DND-41 (cell line): ENCODE measurements at regions not wholly inside any gene's neighbourhood (a gene's known extent, or its start where the extent isn't known, plus 50 kb on each side); places are given as distances from the start of the nearest gene placed in this dataset.

ENCODE experiments used
- ATAC-seq: fragments of 200-7000 bp; cut with Tn5 transposase; 3 replicates; pipeline ENCODE4 v1.9.1; 2021; ENCODE audit warnings: low read depth; ENCODE audit not compliant: insufficient read depth
- DNase-seq: peaks from one replicate; pipeline ENCODE4 v3.0.0-alpha.2; 2020
- H2AFZ ChIP-seq: 2 replicates; pipeline ENCODE4 v1.6.0; 2012; ENCODE audit warnings: low read depth, low read length
- H3K27ac ChIP-seq: 2 replicates; pipeline ENCODE4 v1.5.1; 2012; ENCODE audit warnings: low read length, inconsistent platforms
- H3K27me3 ChIP-seq: fragments of 200-600 bp; sonication (generic); 2 replicates; pipeline ENCODE4 v1.6.0; 2012; ENCODE audit warnings: low read length, mild to moderate bottlenecking, inconsistent platforms; ENCODE audit not compliant: insufficient read depth, poor library complexity
- H3K36me3 ChIP-seq: 2 replicates; pipeline ENCODE4 v1.5.1; 2012; ENCODE audit warnings: low read length, inconsistent platforms; ENCODE audit not compliant: insufficient read depth
- H3K4me1 ChIP-seq: 2 replicates; pipeline ENCODE4 v1.5.1; 2012; ENCODE audit warnings: mild to moderate bottlenecking, low read length; ENCODE audit not compliant: insufficient read depth
- H3K4me2 ChIP-seq: 2 replicates; pipeline ENCODE4 v1.6.0; 2012; ENCODE audit warnings: mild to moderate bottlenecking, moderate library complexity, low read length, inconsistent platforms; ENCODE audit not compliant: insufficient read depth
- H3K4me3 ChIP-seq, 2 experiments: fragments of 200-600 bp in 1 of 2; shearing (Covaris generic) in 1 of 2; 2 replicates each; pipeline ENCODE4 v1.5.1; 2012 to 2016; ENCODE audit warnings: inconsistent platforms in 2 of 2, low read length in 2 of 2, mild to moderate bottlenecking in 2 of 2, low read depth in 1 of 2, moderate library complexity in 1 of 2
- H3K79me2 ChIP-seq: 2 replicates; pipeline ENCODE4 v1.6.0; 2012; ENCODE audit warnings: low read length, inconsistent platforms; ENCODE audit not compliant: insufficient read depth
- H3K9ac ChIP-seq: 2 replicates; pipeline ENCODE4 v1.6.0; 2012; ENCODE audit warnings: low read depth, mild to moderate bottlenecking, inconsistent platforms, low read length, moderate library complexity
- H3K9me3 ChIP-seq: 2 replicates; pipeline ENCODE4 v1.5.1; 2012; ENCODE audit warnings: low read length, moderate library complexity, mild to moderate bottlenecking, inconsistent platforms; ENCODE audit not compliant: insufficient read depth, severe bottlenecking
- H4K20me1 ChIP-seq: 2 replicates; pipeline ENCODE4 v1.6.0; 2012; ENCODE audit warnings: low read length; ENCODE audit not compliant: insufficient read depth
- CTCF ChIP-seq: IDR thresholded peaks from 2 replicates; pipeline ENCODE4 v1.5.1; 2012; ENCODE audit warnings: borderline replicate concordance, low read length, moderate library complexity, mild to moderate bottlenecking; ENCODE audit not compliant: poor library complexity, severe bottlenecking; ENCODE audit errors: extremely low read depth
- EZH2 ChIP-seq: IDR thresholded peaks from 3 replicates; pipeline ENCODE4 v1.6.1; 2012; ENCODE audit warnings: borderline replicate concordance, low read depth, mild to moderate bottlenecking, moderate library complexity, low read length, inconsistent platforms; ENCODE audit not compliant: severe bottlenecking

GRCh38 chr2:192877159-192877558, 682.4 kb upstream of the TMEFF2 start:
- no peak for DNase-seq
- TF ChIP-seq EZH2, result no peak
- no peak for TF ChIP-seq CTCF
- Histone ChIP-seq H3K4me2 (no peak overlapping the region), H3K4me3 (no peak overlapping the region), H4K20me1 (no peaks in the 10 kb centered on the region), H3K4me1 (no peaks in the 10 kb centered on the region), H3K9ac (no peak overlapping the region), H2AFZ (no peak overlapping the region), H3K27me3 (no peaks in the 10 kb centered on the region), H3K79me2 (no peaks in the 10 kb centered on the region), H3K9me3 (no peaks in the 10 kb centered on the region), H3K27ac (no peak overlapping the region), H3K36me3 (no peaks in the 10 kb centered on the region)
- no peak for ATAC-seq

GRCh38 chr2:192876698-192877097, 682.0 kb upstream of the TMEFF2 start:
- Histone ChIP-seq H3K4me2 (no peak overlapping the region), H3K9ac (no peak overlapping the region), H3K9me3 (no peaks in the 10 kb centered on the region), H3K4me1 (no peaks in the 10 kb centered on the region), H3K4me3 (no peak overlapping the region), H4K20me1 (no peaks in the 10 kb centered on the region), H3K36me3 (no peaks in the 10 kb centered on the region), H2AFZ (no peak overlapping the region), H3K27ac (no peak overlapping the region), H3K27me3 (no peaks in the 10 kb centered on the region), H3K79me2 (no peaks in the 10 kb centered on the region)
- no peak for TF ChIP-seq CTCF
- TF ChIP-seq EZH2, result no peak
- ATAC-seq (no peak), DNase-seq (no peak)

GRCh38 chr2:192854706-192855105, 660.0 kb upstream of the TMEFF2 start:
- H3K27me3 ChIP-seq, result no peaks in the 10 kb centered on the region

More at GRCh38 chr2:192854706-192855105, 660.0 kb upstream of the TMEFF2 start:
- Histone ChIP-seq H2AFZ (no peak overlapping the region), H3K4me3 (no peak overlapping the region), H3K9ac (no peak overlapping the region), H3K79me2 (no peaks in the 10 kb centered on the region), H3K4me2 (no peak overlapping the region), H3K4me1 (no peaks in the 10 kb centered on the region), H3K9me3 (no peaks in the 10 kb centered on the region), H4K20me1 (no peaks in the 10 kb centered on the region), H3K36me3 (no peaks in the 10 kb centered on the region), H3K27ac (no peak overlapping the region)
- no peak for TF ChIP-seq CTCF
- no peak for TF ChIP-seq EZH2
- ATAC-seq (no peak), DNase-seq (no peak)
